ENCODE measurements at regions not wholly inside any gene's neighbourhood (a gene's known extent, or its start where the extent isn't known, plus 50 kb on each side); places are given as distances from the start of the nearest gene placed in this dataset.

- TF ChIP-seq, protein P1, sequence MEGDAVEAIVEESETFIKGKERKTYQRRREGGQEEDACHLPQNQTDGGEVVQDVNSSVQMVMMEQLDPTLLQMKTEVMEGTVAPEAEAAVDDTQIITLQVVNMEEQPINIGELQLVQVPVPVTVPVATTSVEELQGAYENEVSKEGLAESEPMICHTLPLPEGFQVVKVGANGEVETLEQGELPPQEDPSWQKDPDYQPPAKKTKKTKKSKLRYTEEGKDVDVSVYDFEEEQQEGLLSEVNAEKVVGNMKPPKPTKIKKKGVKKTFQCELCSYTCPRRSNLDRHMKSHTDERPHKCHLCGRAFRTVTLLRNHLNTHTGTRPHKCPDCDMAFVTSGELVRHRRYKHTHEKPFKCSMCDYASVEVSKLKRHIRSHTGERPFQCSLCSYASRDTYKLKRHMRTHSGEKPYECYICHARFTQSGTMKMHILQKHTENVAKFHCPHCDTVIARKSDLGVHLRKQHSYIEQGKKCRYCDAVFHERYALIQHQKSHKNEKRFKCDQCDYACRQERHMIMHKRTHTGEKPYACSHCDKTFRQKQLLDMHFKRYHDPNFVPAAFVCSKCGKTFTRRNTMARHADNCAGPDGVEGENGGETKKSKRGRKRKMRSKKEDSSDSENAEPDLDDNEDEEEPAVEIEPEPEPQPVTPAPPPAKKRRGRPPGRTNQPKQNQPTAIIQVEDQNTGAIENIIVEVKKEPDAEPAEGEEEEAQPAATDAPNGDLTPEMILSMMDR (IDR thresholded peaks at IDR 0.05): no peak
- TF ChIP-seq EZH2 (IDR thresholded peaks at IDR 0.05): no peak
These were observed 219.9 kb upstream of the PROK2 start for GRCh38 chr3:72004749-72005292.
